GM19328 (cell line): ENCODE measurements at regions not wholly inside any gene's neighbourhood (a gene's known extent, or its start where the extent isn't known, plus 50 kb on each side); places are given as distances from the start of the nearest gene placed in this dataset.

Experiments
- ATAC-seq: cut with Tn5 transposase; IDR thresholded peaks from one replicate; pipeline ENCODE4 v1.9.1; 2021; ENCODE audit warnings: mild to moderate bottlenecking, moderate library complexity; ENCODE audit not compliant: unreplicated experiment

GRCh38 chr3:147925272-147925671, 516.1 kb downstream of the ZIC1 start:
- ATAC-seq, result no peak

GRCh38 chr3:147930232-147930807, 521.2 kb downstream of the ZIC1 start:
- no peak for ATAC-seq

GRCh38 chr3:147934451-147935180, 525.5 kb downstream of the ZIC1 start:
- ATAC-seq, result no peak

- no peak for ATAC-seq
Observed at GRCh38 chr3:147937341-147937740, 528.2 kb downstream of the ZIC1 start.

GRCh38 chr3:147937891-147938290, 528.7 kb downstream of the ZIC1 start:
- no peak for ATAC-seq

- ATAC-seq, result no peak
Observed at GRCh38 chr3:147939425-147939824, 530.3 kb downstream of the ZIC1 start.

- no peak for ATAC-seq
Observed at GRCh38 chr3:147939839-147940238, 530.7 kb downstream of the ZIC1 start.

GRCh38 chr3:147940405-147941193, 531.4 kb downstream of the ZIC1 start:
- no peak for ATAC-seq

- ATAC-seq, result no peak
Observed at GRCh38 chr3:147941969-147942368, 532.8 kb downstream of the ZIC1 start.

- no peak for ATAC-seq
Observed at GRCh38 chr3:147943265-147943945, 534.2 kb downstream of the ZIC1 start.

GRCh38 chr3:147945968-147946519, 536.9 kb downstream of the ZIC1 start:
- no peak for ATAC-seq

GRCh38 chr3:147956615-147957014, 547.5 kb downstream of the ZIC1 start:
- no peak for ATAC-seq

- no peak for ATAC-seq
Observed at GRCh38 chr3:147958754-147959153, 549.6 kb downstream of the ZIC1 start.

- ATAC-seq, result no peak
Observed at GRCh38 chr3:147960786-147961185, 551.6 kb downstream of the ZIC1 start.

- no peak for ATAC-seq
Observed at GRCh38 chr3:147962408-147963164, 553.4 kb downstream of the ZIC1 start.

- no peak for ATAC-seq
Observed at GRCh38 chr3:147963711-147964110, 554.5 kb downstream of the ZIC1 start.

GRCh38 chr3:147975165-147975564, 566.0 kb downstream of the ZIC1 start:
- no peak for ATAC-seq

- ATAC-seq, result no peak
Observed at GRCh38 chr3:147977001-147977400, 567.8 kb downstream of the ZIC1 start.

GRCh38 chr3:147987549-147987948, 578.4 kb downstream of the ZIC1 start:
- no peak for ATAC-seq

GRCh38 chr3:147989344-147989743, 580.2 kb downstream of the ZIC1 start:
- ATAC-seq, result no peak
